Esophagus squamous epithelium (tissue), 5 donors: ENCODE measurements at regions not wholly inside any gene's neighbourhood (a gene's known extent, or its start where the extent isn't known, plus 50 kb on each side); places are given as distances from the start of the nearest gene placed in this dataset.

ENCODE experiments used
- DNase-seq: peaks from one replicate; lab custom pipeline; 2025; lab: John Stamatoyannopoulos, UW
- H3K27ac ChIP-seq, 4 donors: fragments of 200-600 bp; sonication (generic); one replicate each; pipeline ENCODE4 v1.5.1; 2016 to 2019; ENCODE audit warnings: mild to moderate bottlenecking in 1 of 4
- H3K27me3 ChIP-seq, 4 donors: fragments of 200-600 bp; sonication (generic); 1 replicate in 3 of 4; 2 replicates in 1 of 4; pipeline versions ENCODE4 v1.5.1 to v1.6.0; 2017 to 2021; ENCODE audit warnings: antibody characterized with exemption in 1 of 4
- H3K36me3 ChIP-seq, 3 donors: fragments of 200-600 bp; sonication (generic); one replicate each; pipeline ENCODE4 v1.5.1; 2016 to 2019
- H3K4me1 ChIP-seq, 3 donors: fragments of 200-600 bp; sonication (generic); one replicate each; pipeline ENCODE4 v1.5.1; 2017 to 2019
- H3K4me3 ChIP-seq, 4 donors: fragments of 200-600 bp; sonication (generic); 1 replicate in 3 of 4; 2 replicates in 1 of 4; pipeline ENCODE4 v1.5.1; 2016 to 2019; ENCODE audit warnings: mild to moderate bottlenecking in 2 of 4, moderate library complexity in 1 of 4
- H3K9me3 ChIP-seq, 3 donors: fragments of 200-600 bp; sonication (generic); one replicate each; pipeline ENCODE4 v1.5.1; 2016 to 2019
- POLR2A ChIP-seq, 4 donors: fragments of 450-650 bp; IDR thresholded peaks; one replicate each; pipeline ENCODE4 v1.6.1; 2017; ENCODE audit warnings: antibody characterized with exemption in 4 of 4, mild to moderate bottlenecking in 4 of 4, moderate library complexity in 3 of 4
- WGBS, 2 donors: methylation state at CpG; one replicate each; pipeline ENCODE4 v1.1.5; 2018; 5-methylcytosine and 5-hydroxymethylcytosine counted together
- intact Hi-C: fragments of 100-400 bp; cut with DNase I; formaldehyde crosslinking; loops from one replicate; pipeline ENCODE4 v1.15.0; 2022
- TF ChIP-seq, protein P1 (sequence below), 6 experiments: fragments of 450-650 bp in 4 of 6; fragments of 200-600 bp in 2 of 6; sonication (generic) in 2 of 6; IDR thresholded peaks; one replicate each; pipeline ENCODE4 v1.5.1; 2016 to 2019; ENCODE audit warnings: antibody characterized with exemption in 6 of 6, mild to moderate bottlenecking in 4 of 6, moderate library complexity in 4 of 6
- donor health status: DM: yes; HTN: yes; CAD: no.

DNA sequence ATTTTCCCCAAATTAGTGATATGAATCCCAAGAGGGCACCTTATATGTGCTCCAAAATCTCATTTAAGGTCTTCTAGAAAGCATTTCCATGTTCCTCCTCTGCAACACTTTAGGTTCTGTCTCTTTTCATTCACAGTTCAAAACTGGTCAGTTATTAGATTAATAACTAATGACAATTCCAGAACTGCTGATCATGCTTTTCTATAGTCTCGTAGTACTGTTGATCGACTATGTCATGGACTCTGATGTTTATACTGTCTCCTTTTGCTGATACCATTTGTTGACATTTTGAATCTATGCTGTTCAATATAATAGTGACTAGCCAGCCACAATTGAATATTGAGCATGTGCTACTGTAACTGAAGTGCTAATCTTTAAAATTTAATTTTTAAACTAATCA is 728.3 kb downstream of the LRFN5 start:
- H3K36me3 ChIP-seq, result no peaks in the 10 kb centered on the region
- WGBS, 2 donors, result 72 to 83% methylated on average over 2 of the region's 2 CpGs
- no peak overlapping the region for H3K27ac ChIP-seq
- no peak for DNase-seq
- intact Hi-C loops, result no loop called here
- no peaks in the 10 kb centered on the region for H3K4me1 ChIP-seq
- no peak overlapping the region for H3K4me3 ChIP-seq
- H3K27me3 ChIP-seq, result no peaks in the 10 kb centered on the region
- TF ChIP-seq POLR2A (IDR thresholded peaks at IDR 0.05), result no peak
- TF ChIP-seq, protein P1, sequence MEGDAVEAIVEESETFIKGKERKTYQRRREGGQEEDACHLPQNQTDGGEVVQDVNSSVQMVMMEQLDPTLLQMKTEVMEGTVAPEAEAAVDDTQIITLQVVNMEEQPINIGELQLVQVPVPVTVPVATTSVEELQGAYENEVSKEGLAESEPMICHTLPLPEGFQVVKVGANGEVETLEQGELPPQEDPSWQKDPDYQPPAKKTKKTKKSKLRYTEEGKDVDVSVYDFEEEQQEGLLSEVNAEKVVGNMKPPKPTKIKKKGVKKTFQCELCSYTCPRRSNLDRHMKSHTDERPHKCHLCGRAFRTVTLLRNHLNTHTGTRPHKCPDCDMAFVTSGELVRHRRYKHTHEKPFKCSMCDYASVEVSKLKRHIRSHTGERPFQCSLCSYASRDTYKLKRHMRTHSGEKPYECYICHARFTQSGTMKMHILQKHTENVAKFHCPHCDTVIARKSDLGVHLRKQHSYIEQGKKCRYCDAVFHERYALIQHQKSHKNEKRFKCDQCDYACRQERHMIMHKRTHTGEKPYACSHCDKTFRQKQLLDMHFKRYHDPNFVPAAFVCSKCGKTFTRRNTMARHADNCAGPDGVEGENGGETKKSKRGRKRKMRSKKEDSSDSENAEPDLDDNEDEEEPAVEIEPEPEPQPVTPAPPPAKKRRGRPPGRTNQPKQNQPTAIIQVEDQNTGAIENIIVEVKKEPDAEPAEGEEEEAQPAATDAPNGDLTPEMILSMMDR (IDR thresholded peaks at IDR 0.05), result no peak
- no peaks in the 10 kb centered on the region for H3K9me3 ChIP-seq

- no peak for DNase-seq
- TF ChIP-seq, protein P1 (IDR thresholded peaks at IDR 0.05), result no peak
- no peak for TF ChIP-seq POLR2A (IDR thresholded peaks at IDR 0.05)
- Histone ChIP-seq H3K4me1 (no peaks in the 10 kb centered on the region), H3K36me3 (no peaks in the 10 kb centered on the region), H3K9me3 (no peaks in the 10 kb centered on the region), H3K27me3 (no peaks in the 10 kb centered on the region), H3K27ac (no peak overlapping the region), H3K4me3 (no peak overlapping the region)
- intact Hi-C loops, result no loop called here
- WGBS, 2 donors, result 50 to 71% methylated on average over 1 of the region's 1 CpG
Measured at GRCh38 chr14:42323426-42323825, 716.8 kb downstream of the LRFN5 start.

DNA sequence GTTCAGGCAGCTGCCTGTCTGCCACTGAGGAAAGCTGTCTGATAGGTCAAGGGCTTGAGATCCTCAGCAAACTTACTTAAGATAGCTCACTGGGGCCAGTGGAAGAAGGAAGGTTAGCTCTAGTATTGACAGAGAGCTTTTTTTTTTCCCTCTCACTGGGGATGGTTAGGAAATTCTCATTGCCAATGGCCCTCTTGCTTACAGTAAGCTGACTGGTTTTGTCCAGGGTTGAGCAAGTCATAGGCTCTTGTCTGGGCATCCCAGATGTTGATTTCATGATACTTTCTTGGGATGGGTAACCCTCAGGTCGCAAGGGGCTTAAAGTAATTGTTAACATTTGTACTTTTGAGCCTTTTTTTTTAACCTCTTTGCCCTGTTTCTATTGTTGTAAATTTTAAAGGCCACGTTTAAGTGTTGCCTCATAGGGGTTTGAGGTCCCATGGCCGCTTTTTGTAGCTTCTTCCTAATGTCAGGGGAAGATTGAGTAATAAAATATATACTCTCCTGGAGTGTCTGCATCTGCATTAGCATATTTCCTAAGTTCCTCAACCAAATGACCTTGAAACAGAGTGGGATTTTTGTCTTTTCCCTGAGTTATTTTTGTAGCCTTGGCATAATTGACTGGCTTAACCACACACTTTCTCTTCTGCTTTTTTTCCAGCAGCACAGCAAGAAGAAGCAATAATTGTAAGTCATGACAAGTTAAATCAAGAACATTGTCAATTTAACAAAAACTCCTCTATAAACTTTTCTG is 716.0 kb downstream of the LRFN5 start:
- Histone ChIP-seq H3K4me3 (no peak overlapping the region), H3K9me3 (no peaks in the 10 kb centered on the region), H3K27ac (no peak overlapping the region), H3K36me3 (no peaks in the 10 kb centered on the region), H3K4me1 (no peaks in the 10 kb centered on the region), H3K27me3 (no peaks in the 10 kb centered on the region)
- 39 to 44% methylated on average over 3 of the region's 3 CpGs for WGBS, 2 donors
- TF ChIP-seq POLR2A (IDR thresholded peaks at IDR 0.05), result no peak
- TF ChIP-seq, protein P1 (IDR thresholded peaks at IDR 0.05), result no peak
- intact Hi-C loops, result no loop called here
- no peak for DNase-seq

DNA sequence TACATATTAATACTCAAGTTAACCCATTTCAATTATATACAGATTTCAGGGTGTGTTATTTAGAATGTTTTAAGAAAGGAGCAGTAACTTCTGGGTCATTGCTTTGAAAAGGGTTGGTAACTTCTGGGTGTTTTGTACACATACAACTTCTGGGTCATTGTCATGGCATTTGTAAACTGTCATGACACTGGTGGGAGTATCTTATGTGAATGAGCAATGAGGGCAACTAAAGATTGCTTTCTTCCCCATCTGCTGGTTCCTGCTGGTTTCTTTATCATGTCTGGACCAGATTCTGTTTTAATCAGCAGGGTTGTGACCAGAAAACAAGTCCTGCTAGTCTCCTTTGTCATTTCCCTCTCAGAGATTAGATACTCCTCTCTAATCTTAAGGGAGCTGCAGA is 713.3 kb downstream of the LRFN5 start:
- intact Hi-C loops, result no loop called here

GRCh38 chr14:42316693-42317092 is 710.0 kb downstream of the LRFN5 start:
- DNase-seq, result no peak
- intact Hi-C loops, result no loop called here
- Histone ChIP-seq H3K4me1 (no peaks in the 10 kb centered on the region), H3K9me3 (peaks cover 0 to 4% (median 0%) of the 10 kb centered on the region in 3 donors), H3K27ac (no peak overlapping the region), H3K4me3 (no peak overlapping the region), H3K27me3 (no peaks in the 10 kb centered on the region), H3K36me3 (no peaks in the 10 kb centered on the region)
- TF ChIP-seq POLR2A (IDR thresholded peaks at IDR 0.05), result no peak
- TF ChIP-seq, protein P1 (IDR thresholded peaks at IDR 0.05), result no peak

More for the DNA sequence above, 713.3 kb downstream of the LRFN5 start:
- no peak overlapping the region for H3K4me3 ChIP-seq
- H3K9me3 ChIP-seq, result peaks cover 0 to 3% (median 0%) of the 10 kb centered on the region in 3 donors
- no peaks in the 10 kb centered on the region for H3K36me3 ChIP-seq
- H3K4me1 ChIP-seq, result no peaks in the 10 kb centered on the region
- H3K27me3 ChIP-seq, result no peaks in the 10 kb centered on the region
- H3K27ac ChIP-seq, result no peak overlapping the region
- DNase-seq, result no peak
- TF ChIP-seq, protein P1 (IDR thresholded peaks at IDR 0.05), result no peak
